HL-60 (cell line): ENCODE measurements at regions not wholly inside any gene's neighbourhood (a gene's known extent, or its start where the extent isn't known, plus 50 kb on each side); places are given as distances from the start of the nearest gene placed in this dataset.

ENCODE experiments used
- GABPA ChIP-seq: IDR thresholded peaks from 2 replicates; pipeline ENCODE4 v1.6.1; 2012; ENCODE audit warnings: low read depth
- POLR2AphosphoS5 ChIP-seq: IDR thresholded peaks from 2 replicates; pipeline ENCODE4 v1.6.1; 2012; ENCODE audit warnings: low read depth
- TF ChIP-seq, protein P1 (sequence below): IDR thresholded peaks from one replicate; pipeline ENCODE4 v1.5.1; 2011; ENCODE audit warnings: low read length, control low read depth, inconsistent platforms; ENCODE audit not compliant: insufficient read depth
- TF ChIP-seq, protein P2 (sequence below): IDR thresholded peaks from 2 replicates; pipeline ENCODE4 v1.6.1; 2012; ENCODE audit warnings: low read depth; ENCODE audit not compliant: insufficient replicate concordance

DNA sequence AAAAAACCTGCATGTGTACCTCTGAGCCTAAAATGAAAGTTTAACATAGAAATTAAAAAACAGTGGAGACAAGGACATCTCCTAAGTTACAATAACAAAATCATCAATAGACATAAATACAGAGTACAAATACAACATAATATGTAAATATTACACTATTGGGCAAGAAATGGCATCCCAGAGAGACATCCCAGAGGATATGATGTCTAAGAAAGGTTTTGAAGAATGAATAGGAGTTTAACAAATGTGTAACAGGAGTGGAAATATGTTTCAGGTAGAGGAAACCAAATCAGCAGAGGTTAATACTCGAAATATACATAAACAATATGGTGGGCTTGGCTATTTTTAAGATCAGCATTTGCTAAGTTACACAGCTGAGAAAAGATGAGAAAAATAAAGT lies 447.7 kb upstream of the MAF start:
- TF ChIP-seq, protein P1, sequence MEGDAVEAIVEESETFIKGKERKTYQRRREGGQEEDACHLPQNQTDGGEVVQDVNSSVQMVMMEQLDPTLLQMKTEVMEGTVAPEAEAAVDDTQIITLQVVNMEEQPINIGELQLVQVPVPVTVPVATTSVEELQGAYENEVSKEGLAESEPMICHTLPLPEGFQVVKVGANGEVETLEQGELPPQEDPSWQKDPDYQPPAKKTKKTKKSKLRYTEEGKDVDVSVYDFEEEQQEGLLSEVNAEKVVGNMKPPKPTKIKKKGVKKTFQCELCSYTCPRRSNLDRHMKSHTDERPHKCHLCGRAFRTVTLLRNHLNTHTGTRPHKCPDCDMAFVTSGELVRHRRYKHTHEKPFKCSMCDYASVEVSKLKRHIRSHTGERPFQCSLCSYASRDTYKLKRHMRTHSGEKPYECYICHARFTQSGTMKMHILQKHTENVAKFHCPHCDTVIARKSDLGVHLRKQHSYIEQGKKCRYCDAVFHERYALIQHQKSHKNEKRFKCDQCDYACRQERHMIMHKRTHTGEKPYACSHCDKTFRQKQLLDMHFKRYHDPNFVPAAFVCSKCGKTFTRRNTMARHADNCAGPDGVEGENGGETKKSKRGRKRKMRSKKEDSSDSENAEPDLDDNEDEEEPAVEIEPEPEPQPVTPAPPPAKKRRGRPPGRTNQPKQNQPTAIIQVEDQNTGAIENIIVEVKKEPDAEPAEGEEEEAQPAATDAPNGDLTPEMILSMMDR = no peak
- TF ChIP-seq, protein P2, sequence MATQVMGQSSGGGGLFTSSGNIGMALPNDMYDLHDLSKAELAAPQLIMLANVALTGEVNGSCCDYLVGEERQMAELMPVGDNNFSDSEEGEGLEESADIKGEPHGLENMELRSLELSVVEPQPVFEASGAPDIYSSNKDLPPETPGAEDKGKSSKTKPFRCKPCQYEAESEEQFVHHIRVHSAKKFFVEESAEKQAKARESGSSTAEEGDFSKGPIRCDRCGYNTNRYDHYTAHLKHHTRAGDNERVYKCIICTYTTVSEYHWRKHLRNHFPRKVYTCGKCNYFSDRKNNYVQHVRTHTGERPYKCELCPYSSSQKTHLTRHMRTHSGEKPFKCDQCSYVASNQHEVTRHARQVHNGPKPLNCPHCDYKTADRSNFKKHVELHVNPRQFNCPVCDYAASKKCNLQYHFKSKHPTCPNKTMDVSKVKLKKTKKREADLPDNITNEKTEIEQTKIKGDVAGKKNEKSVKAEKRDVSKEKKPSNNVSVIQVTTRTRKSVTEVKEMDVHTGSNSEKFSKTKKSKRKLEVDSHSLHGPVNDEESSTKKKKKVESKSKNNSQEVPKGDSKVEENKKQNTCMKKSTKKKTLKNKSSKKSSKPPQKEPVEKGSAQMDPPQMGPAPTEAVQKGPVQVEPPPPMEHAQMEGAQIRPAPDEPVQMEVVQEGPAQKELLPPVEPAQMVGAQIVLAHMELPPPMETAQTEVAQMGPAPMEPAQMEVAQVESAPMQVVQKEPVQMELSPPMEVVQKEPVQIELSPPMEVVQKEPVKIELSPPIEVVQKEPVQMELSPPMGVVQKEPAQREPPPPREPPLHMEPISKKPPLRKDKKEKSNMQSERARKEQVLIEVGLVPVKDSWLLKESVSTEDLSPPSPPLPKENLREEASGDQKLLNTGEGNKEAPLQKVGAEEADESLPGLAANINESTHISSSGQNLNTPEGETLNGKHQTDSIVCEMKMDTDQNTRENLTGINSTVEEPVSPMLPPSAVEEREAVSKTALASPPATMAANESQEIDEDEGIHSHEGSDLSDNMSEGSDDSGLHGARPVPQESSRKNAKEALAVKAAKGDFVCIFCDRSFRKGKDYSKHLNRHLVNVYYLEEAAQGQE = no peak
- TF ChIP-seq POLR2AphosphoS5 (no peak), GABPA (no peak)
